H1 (cell line): ENCODE measurements at regions not wholly inside any gene's neighbourhood (a gene's known extent, or its start where the extent isn't known, plus 50 kb on each side); places are given as distances from the start of the nearest gene placed in this dataset.

Experiments used
- CHD2 ChIP-seq: IDR thresholded peaks from 2 replicates; pipeline ENCODE4 v1.6.1; 2012; ENCODE audit warnings: low read length, improper control_type of control experiment
- CTBP2 ChIP-seq: IDR thresholded peaks from 2 replicates; pipeline ENCODE4 v1.7.0; 2011; ENCODE audit warnings: borderline replicate concordance, mild to moderate bottlenecking, moderate library complexity, mixed read lengths, low read length; ENCODE audit not compliant: insufficient read depth, insufficient read length
- POLR2AphosphoS5 ChIP-seq: IDR thresholded peaks from 2 replicates; pipeline ENCODE4 v1.6.1; 2011; ENCODE audit warnings: low read depth, low read length
- TF ChIP-seq, protein P1 (sequence below): IDR thresholded peaks from 2 replicates; pipeline ENCODE4 v1.6.1; 2012; ENCODE audit warnings: inconsistent platforms

DNA sequence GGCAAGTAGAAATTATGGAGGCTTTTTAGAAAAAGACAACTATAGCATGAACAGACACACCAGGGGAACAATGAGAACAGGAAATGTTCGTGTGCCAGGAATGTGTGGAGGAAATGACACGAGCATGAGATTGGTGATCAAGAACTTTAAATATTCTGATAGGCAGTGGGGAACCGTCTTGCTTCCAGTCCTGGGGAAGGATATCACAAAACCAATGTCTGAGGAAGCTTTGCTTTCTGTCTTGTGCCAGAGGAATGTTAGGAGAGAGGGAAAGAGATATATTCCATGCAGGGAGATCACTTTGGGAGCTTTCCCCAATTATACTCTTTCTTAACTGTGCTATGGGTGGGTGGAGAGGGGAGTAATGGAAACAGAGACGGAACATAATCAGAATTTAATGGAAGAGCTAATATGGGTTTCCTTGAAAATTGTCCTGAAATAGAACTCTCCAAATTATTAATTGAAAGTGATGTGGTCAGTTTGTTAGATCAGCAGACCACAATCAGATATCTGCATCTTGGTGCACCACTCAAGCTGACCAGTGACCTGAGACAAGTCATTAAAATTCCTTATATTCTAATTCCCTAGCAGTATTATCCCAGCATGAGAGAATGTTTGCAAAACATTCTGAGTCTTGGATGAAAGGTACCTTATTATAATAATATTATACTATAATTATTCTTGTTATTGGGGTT, 178.2 kb downstream of the SOX4 start (continued):
- TF ChIP-seq CTBP2 (no peak), POLR2AphosphoS5 (no peak), CHD2 (no peak)
- TF ChIP-seq, protein P1, sequence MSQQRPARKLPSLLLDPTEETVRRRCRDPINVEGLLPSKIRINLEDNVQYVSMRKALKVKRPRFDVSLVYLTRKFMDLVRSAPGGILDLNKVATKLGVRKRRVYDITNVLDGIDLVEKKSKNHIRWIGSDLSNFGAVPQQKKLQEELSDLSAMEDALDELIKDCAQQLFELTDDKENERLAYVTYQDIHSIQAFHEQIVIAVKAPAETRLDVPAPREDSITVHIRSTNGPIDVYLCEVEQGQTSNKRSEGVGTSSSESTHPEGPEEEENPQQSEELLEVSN = no peak
